Naive thymus-derived CD4-positive, alpha-beta T cell (primary cell): ENCODE measurements at regions not wholly inside any gene's neighbourhood (a gene's known extent, or its start where the extent isn't known, plus 50 kb on each side); places are given as distances from the start of the nearest gene placed in this dataset.

ENCODE experiments used
- ATAC-seq: fragments of 150-1000 bp; cut with Tn5 transposase; 2 replicates; pipeline ENCODE4 v1.10.0; 2021; ENCODE audit warnings: mild to moderate bottlenecking, moderate library complexity
- CTCF ChIA-PET: fragments of 350-600 bp; sonication (Branson Sonifier 250); formaldehyde crosslinking; loops from one replicate; lab custom pipeline; 2021; ENCODE audit warnings: antibody characterized with exemption; lab: Charles Lee
- POLR2A ChIA-PET: fragments of 350-600 bp; sonication (Branson Sonifier 250); formaldehyde crosslinking; loops from one replicate; lab custom pipeline; 2021; ENCODE audit warnings: antibody characterized with exemption, inconsistent platforms; lab: Charles Lee
- DNase-seq, 9 donors: peaks; one replicate each; pipeline versions ENCODE4 v3.0.0 to v3.0.0-alpha.2; 2020 to 2022; ENCODE audit warnings: mixed read lengths in 1 of 9
- H3K27ac ChIP-seq: one replicate; pipeline ENCODE4 v1.7.0; 2013; ENCODE audit warnings: mild to moderate bottlenecking, low read depth, low read length, moderate library complexity
- H3K27me3 ChIP-seq, 2 donors: one replicate each; pipeline ENCODE4 v1.7.0; 2013; ENCODE audit warnings: low read length in 2 of 2, mild to moderate bottlenecking in 2 of 2, moderate library complexity in 2 of 2; ENCODE audit not compliant: control insufficient read depth in 2 of 2, insufficient read depth in 2 of 2
- H3K36me3 ChIP-seq, 3 experiments: 1 replicate in 2 of 3; 2 replicates in 1 of 3; pipeline ENCODE4 v1.7.0; 2013; ENCODE audit warnings: low read length in 3 of 3, mild to moderate bottlenecking in 3 of 3, moderate library complexity in 1 of 3; ENCODE audit not compliant: insufficient read depth in 3 of 3, control insufficient read depth in 2 of 3
- H3K4me1 ChIP-seq, 2 donors: one replicate each; pipeline ENCODE4 v1.7.0; 2013; ENCODE audit warnings: low read length in 2 of 2, mild to moderate bottlenecking in 2 of 2, moderate library complexity in 1 of 2; ENCODE audit not compliant: control insufficient read depth in 2 of 2, insufficient read depth in 2 of 2
- H3K4me3 ChIP-seq: 2 replicates; pipeline ENCODE4 v1.7.0; 2013; ENCODE audit warnings: mild to moderate bottlenecking, low read length
- H3K9me3 ChIP-seq, 3 experiments: 1 replicate in 2 of 3; 2 replicates in 1 of 3; pipeline ENCODE4 v1.7.0; 2013; ENCODE audit warnings: low read length in 3 of 3; ENCODE audit not compliant: control insufficient read depth in 2 of 3
- H3K27ac Mint-ChIP-seq, 9 donors: one replicate each; pipeline ENCODE4 v1.8.0; 2020 to 2022; ENCODE audit warnings: mixed read lengths in 9 of 9, mild to moderate bottlenecking in 8 of 9, moderate library complexity in 5 of 9, inconsistent platforms in 2 of 9
- H3K27me3 Mint-ChIP-seq, 5 donors: one replicate each; pipeline ENCODE4 v1.8.0; 2021 to 2022; ENCODE audit warnings: mixed read lengths in 5 of 5, mild to moderate bottlenecking in 1 of 5
- H3K36me3 Mint-ChIP-seq, 5 donors: one replicate each; pipeline ENCODE4 v1.8.0; 2020 to 2022; ENCODE audit warnings: mixed read lengths in 5 of 5, mild to moderate bottlenecking in 3 of 5, inconsistent platforms in 1 of 5
- H3K4me1 Mint-ChIP-seq, 7 donors: one replicate each; pipeline ENCODE4 v1.8.0; 2020 to 2022; ENCODE audit warnings: mixed read lengths in 7 of 7, mild to moderate bottlenecking in 3 of 7, inconsistent platforms in 1 of 7
- H3K4me3 Mint-ChIP-seq, 10 donors: one replicate each; pipeline ENCODE4 v1.8.0; 2020 to 2022; ENCODE audit warnings: mild to moderate bottlenecking in 10 of 10, mixed read lengths in 10 of 10, moderate library complexity in 6 of 10, inconsistent platforms in 2 of 10
- H3K9me3 Mint-ChIP-seq, 11 donors: one replicate each; pipeline ENCODE4 v1.8.0; 2020 to 2022; ENCODE audit warnings: mixed read lengths in 11 of 11, mild to moderate bottlenecking in 4 of 11, inconsistent platforms in 1 of 11, moderate library complexity in 1 of 11
- intact Hi-C, 2 donors: fragments of 100-400 bp; cut with micrococcal nuclease; formaldehyde crosslinking; loops; one replicate each; pipeline ENCODE4 v1.15.1; 2023

GRCh38 chr7:118609207-118609606 lies 384.7 kb downstream of the ANKRD7 start:
- no peak for ATAC-seq
- no peak overlapping the region for H3K27ac ChIP-seq
- Mint-ChIP-seq H3K9me3 (peaks cover 0 to 13% (median 3%) of the 10 kb centered on the region in 11 donors), H3K27me3 (no peaks in the 10 kb centered on the region), H3K4me3 (no peak overlapping the region), H3K4me1 (no peaks in the 10 kb centered on the region), H3K36me3 (no peaks in the 10 kb centered on the region), H3K27ac (no peak overlapping the region)
- intact Hi-C loops: no loop called here
- H3K4me1 ChIP-seq: no peaks in the 10 kb centered on the region
- DNase-seq: no peak
- CTCF ChIA-PET: no interaction called here
- H3K27me3 ChIP-seq: no peaks in the 10 kb centered on the region
- no peaks in the 10 kb centered on the region for H3K9me3 ChIP-seq
- POLR2A ChIA-PET: no interaction called here
- no peaks in the 10 kb centered on the region for H3K36me3 ChIP-seq
- no peak overlapping the region for H3K4me3 ChIP-seq

GRCh38 chr7:118615681-118616080 lies 391.2 kb downstream of the ANKRD7 start:
- ChIA-PET POLR2A (no interaction called here), CTCF (no interaction called here)
- intact Hi-C loops: no loop called here
- H3K27me3 ChIP-seq: no peaks in the 10 kb centered on the region
- Mint-ChIP-seq H3K27ac (no peak overlapping the region), H3K9me3 (peaks cover 0 to 14% (median 3%) of the 10 kb centered on the region in 11 donors), H3K36me3 (no peaks in the 10 kb centered on the region), H3K27me3 (no peaks in the 10 kb centered on the region), H3K4me3 (no peak overlapping the region), H3K4me1 (no peaks in the 10 kb centered on the region)
- ATAC-seq (no peak), DNase-seq (no peak)
- no peaks in the 10 kb centered on the region for H3K36me3 ChIP-seq
- no peak overlapping the region for H3K4me3 ChIP-seq
- no peak overlapping the region for H3K27ac ChIP-seq
- H3K9me3 ChIP-seq: no peaks in the 10 kb centered on the region
- H3K4me1 ChIP-seq: no peaks in the 10 kb centered on the region

GRCh38 chr7:118621810-118622360 lies 397.4 kb downstream of the ANKRD7 start:
- ATAC-seq (no peak), DNase-seq (no peak)
- Histone ChIP-seq H3K4me1 (no peaks in the 10 kb centered on the region), H3K9me3 (no peaks in the 10 kb centered on the region), H3K4me3 (no peak overlapping the region), H3K36me3 (no peaks in the 10 kb centered on the region), H3K27ac (no peak overlapping the region), H3K27me3 (no peaks in the 10 kb centered on the region)
- peaks cover 0 to 3% (median 0%) of the 10 kb centered on the region in 11 donors for H3K9me3 Mint-ChIP-seq
- no peaks in the 10 kb centered on the region for H3K36me3 Mint-ChIP-seq
- H3K27ac Mint-ChIP-seq: no peak overlapping the region
- intact Hi-C loops: no loop called here
- H3K27me3 Mint-ChIP-seq: no peaks in the 10 kb centered on the region
- POLR2A ChIA-PET: no interaction called here
- CTCF ChIA-PET: no interaction called here
- H3K4me3 Mint-ChIP-seq: no peak overlapping the region
- no peaks in the 10 kb centered on the region for H3K4me1 Mint-ChIP-seq

- no peaks in the 10 kb centered on the region for H3K9me3 ChIP-seq
- no peaks in the 10 kb centered on the region for H3K36me3 ChIP-seq
- no peak for ATAC-seq
- Mint-ChIP-seq H3K27ac (no peak overlapping the region), H3K9me3 (peaks cover 0 to 7% (median 2%) of the 10 kb centered on the region in 11 donors), H3K4me1 (no peaks in the 10 kb centered on the region), H3K27me3 (no peaks in the 10 kb centered on the region), H3K36me3 (no peaks in the 10 kb centered on the region), H3K4me3 (no peak overlapping the region)
- POLR2A ChIA-PET: no interaction called here
- H3K4me1 ChIP-seq: no peaks in the 10 kb centered on the region
- intact Hi-C loops: no loop called here
- no peak for DNase-seq
- H3K27me3 ChIP-seq: no peaks in the 10 kb centered on the region
- H3K27ac ChIP-seq: no peak overlapping the region
- CTCF ChIA-PET: no interaction called here
- no peak overlapping the region for H3K4me3 ChIP-seq
These were observed 402.2 kb downstream of the ANKRD7 start for GRCh38 chr7:118626739-118627138.

GRCh38 chr7:118627467-118627866 lies 403.0 kb downstream of the ANKRD7 start:
- Mint-ChIP-seq H3K36me3 (no peaks in the 10 kb centered on the region), H3K4me1 (no peaks in the 10 kb centered on the region), H3K27ac (no peak overlapping the region), H3K27me3 (no peaks in the 10 kb centered on the region), H3K9me3 (peaks cover 0 to 7% (median 3%) of the 10 kb centered on the region in 11 donors), H3K4me3 (no peak overlapping the region)
- Histone ChIP-seq H3K9me3 (no peaks in the 10 kb centered on the region), H3K4me1 (no peaks in the 10 kb centered on the region), H3K27ac (no peak overlapping the region), H3K27me3 (no peaks in the 10 kb centered on the region), H3K36me3 (no peaks in the 10 kb centered on the region), H3K4me3 (no peak overlapping the region)
- ChIA-PET CTCF (no interaction called here), POLR2A (no interaction called here)
- intact Hi-C loops: no loop called here
- no peak for DNase-seq
- no peak for ATAC-seq

GRCh38 chr7:118629898-118630438 lies 405.5 kb downstream of the ANKRD7 start:
- ATAC-seq: no peak
- H3K36me3 Mint-ChIP-seq: no peaks in the 10 kb centered on the region
- DNase-seq: no peak
- no peak overlapping the region for H3K4me3 Mint-ChIP-seq
- no peak overlapping the region for H3K27ac Mint-ChIP-seq
- H3K36me3 ChIP-seq: no peaks in the 10 kb centered on the region
- POLR2A ChIA-PET: no interaction called here
- H3K27me3 ChIP-seq: no peaks in the 10 kb centered on the region
- H3K27me3 Mint-ChIP-seq: no peaks in the 10 kb centered on the region
- no peaks in the 10 kb centered on the region for H3K4me1 ChIP-seq
- H3K9me3 ChIP-seq: no peaks in the 10 kb centered on the region
- H3K4me1 Mint-ChIP-seq: no peaks in the 10 kb centered on the region
- H3K4me3 ChIP-seq: no peak overlapping the region
- peaks cover 0 to 7% (median 3%) of the 10 kb centered on the region in 11 donors for H3K9me3 Mint-ChIP-seq
- intact Hi-C loops: no loop called here
- CTCF ChIA-PET: no interaction called here
- no peak overlapping the region for H3K27ac ChIP-seq

- POLR2A ChIA-PET: no interaction called here
- Histone ChIP-seq H3K36me3 (no peaks in the 10 kb centered on the region), H3K27ac (no peak overlapping the region), H3K4me3 (no peak overlapping the region), H3K27me3 (no peaks in the 10 kb centered on the region), H3K9me3 (no peaks in the 10 kb centered on the region), H3K4me1 (no peaks in the 10 kb centered on the region)
- H3K4me3 Mint-ChIP-seq: no peak overlapping the region
- H3K9me3 Mint-ChIP-seq: peaks cover 0 to 2% (median 0%) of the 10 kb centered on the region in 11 donors
- no peak for DNase-seq
- intact Hi-C loops: no loop called here
- ATAC-seq: no peak
- no peak overlapping the region for H3K27ac Mint-ChIP-seq
- CTCF ChIA-PET: no interaction called here
- no peaks in the 10 kb centered on the region for H3K4me1 Mint-ChIP-seq
- H3K27me3 Mint-ChIP-seq: no peaks in the 10 kb centered on the region
- no peaks in the 10 kb centered on the region for H3K36me3 Mint-ChIP-seq
These were observed 417.9 kb downstream of the ANKRD7 start for GRCh38 chr7:118642396-118642795.
